Middle frontal gyrus (tissue), 1 donor: ENCODE measurements at regions not wholly inside any gene's neighbourhood (a gene's known extent, or its start where the extent isn't known, plus 50 kb on each side); places are given as distances from the start of the nearest gene placed in this dataset.
A peak's percentile ranks its signal among the peaks of the same experiment; 100 is the strongest.
"Not testable (repeated sequence)": the region's sequence is repeated elsewhere in the genome, so short reads cannot be mapped to it uniquely, and the experiment has no call there.

Experiments
- DNase-seq: peaks from one replicate; pipeline ENCODE4 v3.0.0-alpha.2; 2015; ENCODE audit warnings: low spot score; ENCODE audit errors: extremely low spot score

GRCh38 chr4:181018472-181018871, 1224.7 kb upstream of the TENM3 start:
- no peak for DNase-seq

DNA sequence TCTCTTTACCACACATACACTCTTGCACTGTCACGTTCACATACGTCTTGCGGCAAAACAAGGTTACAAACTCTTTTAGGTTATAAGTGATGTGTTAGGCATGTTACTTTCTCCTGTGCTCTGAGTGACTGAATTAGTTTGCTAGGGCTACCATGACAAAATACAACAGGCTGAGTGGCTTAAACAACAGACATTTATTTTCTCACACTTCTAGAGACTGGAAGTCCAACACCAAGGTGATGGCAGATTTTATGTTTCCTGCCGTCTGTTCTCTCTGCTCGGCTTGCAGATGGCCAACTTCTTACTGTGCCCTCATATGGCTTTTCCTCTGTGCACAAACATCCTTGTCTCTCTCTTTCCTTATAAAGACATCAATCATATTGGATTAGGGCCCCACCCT, 1224.3 kb upstream of the TENM3 start:
- no peak for DNase-seq

GRCh38 chr4:181020456-181020855, 1222.7 kb upstream of the TENM3 start:
- no peak for DNase-seq

GRCh38 chr4:181021213-181021612, 1222.0 kb upstream of the TENM3 start:
- DNase-seq: no peak

- DNase-seq: peak; percentile 36
These were observed 1212.9 kb upstream of the TENM3 start for GRCh38 chr4:181030135-181030921.

- DNase-seq: no peak
These were observed 1212.2 kb upstream of the TENM3 start for GRCh38 chr4:181030961-181031360.

DNA sequence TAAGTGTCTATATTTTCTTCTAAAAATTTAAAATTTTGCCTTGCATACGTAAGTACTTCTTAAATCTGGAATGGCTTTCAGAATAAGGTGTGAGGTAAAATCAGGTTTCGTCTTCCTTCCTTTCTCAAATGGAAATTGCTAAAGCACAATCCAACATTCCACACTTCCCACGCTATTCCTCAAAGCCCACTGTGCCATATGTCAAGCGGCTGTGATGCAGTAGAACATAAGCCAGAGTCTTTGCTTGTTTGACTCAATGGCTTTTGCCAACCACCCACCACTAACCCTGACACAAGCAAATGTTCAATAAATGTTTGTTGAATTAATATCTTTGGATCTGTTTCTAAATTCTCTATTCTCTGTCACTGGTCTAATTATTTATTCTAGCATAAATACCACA, 1199.7 kb upstream of the TENM3 start:
- DNase-seq: peak; percentile 23

DNA sequence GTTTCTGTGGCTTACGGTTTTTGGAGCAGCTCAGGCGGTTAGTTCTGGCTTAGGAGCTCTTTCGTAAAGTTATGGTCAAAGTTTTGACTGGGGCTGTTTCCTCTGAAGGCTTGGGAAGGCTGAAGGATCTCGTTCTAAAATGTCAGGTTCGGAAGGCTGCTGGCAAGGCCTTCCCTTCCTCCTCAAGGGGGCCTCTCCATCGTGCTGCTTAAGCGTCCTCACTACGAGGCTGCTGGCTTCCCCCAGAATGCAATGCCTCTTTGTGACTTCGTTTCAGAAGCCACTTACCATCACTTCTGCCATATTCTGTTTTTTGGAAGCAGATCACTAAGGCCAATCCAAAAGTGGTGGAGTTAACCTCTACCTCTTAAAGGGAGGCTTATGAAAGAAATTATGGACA, 1196.4 kb upstream of the TENM3 start:
- DNase-seq: no peak

- DNase-seq: no peak
These were observed 1191.3 kb upstream of the TENM3 start for GRCh38 chr4:181051931-181052330.

DNA sequence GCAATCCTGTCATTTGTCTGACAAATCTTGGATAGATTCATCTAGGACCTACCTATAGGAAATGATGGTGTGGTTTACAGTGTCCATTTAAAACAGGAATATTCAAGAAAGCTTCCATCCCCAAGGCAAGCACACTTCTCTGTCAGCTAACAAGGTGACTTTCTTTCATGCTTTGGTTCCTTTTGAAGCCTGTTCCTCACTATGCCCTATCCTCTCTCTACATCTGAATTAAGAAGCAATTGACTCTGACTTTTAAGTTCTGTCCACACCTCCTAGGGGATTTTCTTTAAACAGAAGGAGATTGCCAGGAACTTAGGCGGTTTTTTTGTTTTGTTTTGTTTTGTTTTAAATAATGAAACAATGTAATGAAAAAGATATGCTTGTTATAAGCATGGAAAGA, 1181.4 kb upstream of the TENM3 start:
- DNase-seq: no peak

- DNase-seq: no peak
These were observed 1180.0 kb upstream of the TENM3 start for GRCh38 chr4:181063212-181063611.

DNA sequence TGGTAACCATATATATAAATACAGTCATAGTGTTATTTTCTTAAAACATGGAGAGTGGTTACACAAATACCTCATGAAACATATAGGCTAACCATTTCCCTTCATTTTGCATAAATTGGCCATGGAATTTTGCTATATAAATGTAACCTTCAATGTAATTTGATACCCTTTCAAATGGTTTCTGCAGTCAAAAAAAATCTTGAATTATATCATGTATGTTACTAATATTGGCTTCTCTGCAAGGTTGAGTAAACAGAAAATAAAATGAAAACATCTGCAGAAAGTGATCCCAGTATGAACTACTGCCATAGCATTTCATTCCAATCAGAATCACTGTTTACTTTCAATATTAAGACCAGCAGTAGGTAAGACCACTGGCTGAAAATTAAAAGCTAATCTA, 1165.9 kb upstream of the TENM3 start:
- DNase-seq: no peak

GRCh38 chr4:181078196-181078595, 1165.0 kb upstream of the TENM3 start:
- no peak for DNase-seq

- no peak for DNase-seq
These were observed 1159.3 kb upstream of the TENM3 start for GRCh38 chr4:181083757-181084361.

DNA sequence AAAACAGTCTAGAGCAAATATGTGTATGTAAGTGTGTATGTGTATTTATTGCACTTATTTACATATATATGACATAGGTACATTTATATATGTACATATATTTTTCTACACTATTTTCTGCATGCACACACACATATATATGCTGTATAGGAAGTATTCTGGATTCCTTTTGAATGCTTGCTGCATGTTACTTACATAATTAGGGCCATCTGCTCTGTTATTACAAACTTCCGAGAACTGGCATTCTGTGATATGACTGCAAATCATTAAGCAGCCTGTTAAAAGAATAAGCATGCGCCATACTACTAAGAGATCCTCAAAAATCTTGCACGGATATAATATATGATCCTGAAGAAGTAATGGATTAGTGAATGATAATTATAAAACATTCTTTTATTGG, 1157.6 kb upstream of the TENM3 start:
- DNase-seq: no peak

DNA sequence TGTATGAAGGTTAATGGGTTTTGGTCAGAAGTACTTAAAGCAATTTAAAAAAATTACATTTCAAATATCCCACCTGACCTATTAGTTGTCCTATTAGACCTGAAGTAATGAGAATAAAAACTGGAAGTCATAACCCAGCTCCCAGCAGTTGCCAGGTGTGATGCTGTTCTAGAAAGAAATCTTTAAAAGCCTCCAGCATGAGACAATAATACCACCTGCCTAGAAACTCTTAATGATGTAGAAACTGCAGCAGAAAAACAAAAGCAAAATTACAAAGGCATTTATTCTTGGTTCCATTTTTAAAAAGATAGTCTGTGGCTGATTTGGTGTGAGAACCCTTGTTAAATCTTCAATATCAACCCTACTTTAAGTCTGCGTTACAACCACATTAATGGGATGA, 1137.7 kb upstream of the TENM3 start:
- no peak for DNase-seq

- no peak for DNase-seq
These were observed 1136.8 kb upstream of the TENM3 start for GRCh38 chr4:181106398-181106797.

- no peak for DNase-seq
These were observed 1135.0 kb upstream of the TENM3 start for GRCh38 chr4:181108237-181108636.

- DNase-seq: no peak
These were observed 1124.0 kb upstream of the TENM3 start for GRCh38 chr4:181119186-181119585.

DNA sequence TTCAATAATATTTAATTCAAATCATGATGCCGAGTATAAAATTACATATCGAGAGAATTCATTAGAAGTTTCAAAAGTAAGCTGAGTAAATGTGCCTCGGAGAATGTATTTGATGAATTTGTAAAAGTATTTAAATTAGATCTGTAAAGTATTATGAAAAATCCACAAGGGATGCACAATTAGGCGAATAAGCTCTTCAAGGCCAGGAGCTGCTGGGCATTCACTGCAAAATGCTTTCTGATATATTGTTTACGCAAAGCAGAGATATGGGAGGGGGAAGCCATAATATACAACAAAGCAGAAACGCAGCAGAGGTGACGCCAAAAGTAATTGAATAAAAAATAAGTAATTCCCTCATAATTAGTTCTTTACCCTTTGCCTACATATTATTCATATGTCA, 1121.5 kb upstream of the TENM3 start:
- no peak for DNase-seq

GRCh38 chr4:181127171-181127570, 1116.0 kb upstream of the TENM3 start:
- DNase-seq: no peak

GRCh38 chr4:181130317-181130716, 1112.9 kb upstream of the TENM3 start:
- DNase-seq: not testable (repeated sequence)

GRCh38 chr4:181137351-181137750, 1105.9 kb upstream of the TENM3 start:
- DNase-seq: no peak
